Erythroblast (primary cell): ENCODE measurements at regions not wholly inside any gene's neighbourhood (a gene's known extent, or its start where the extent isn't known, plus 50 kb on each side); places are given as distances from the start of the nearest gene placed in this dataset.

Source experiments
- GATA1 ChIP-seq: IDR thresholded peaks from 2 replicates; pipeline ENCODE4 v1.6.1; 2011; ENCODE audit warnings: low read depth, mild to moderate bottlenecking, control low read depth, low read length, moderate library complexity
- POLR2A ChIP-seq: IDR thresholded peaks from 2 replicates; pipeline ENCODE4 v1.6.1; 2011; ENCODE audit warnings: mild to moderate bottlenecking, low read length

DNA sequence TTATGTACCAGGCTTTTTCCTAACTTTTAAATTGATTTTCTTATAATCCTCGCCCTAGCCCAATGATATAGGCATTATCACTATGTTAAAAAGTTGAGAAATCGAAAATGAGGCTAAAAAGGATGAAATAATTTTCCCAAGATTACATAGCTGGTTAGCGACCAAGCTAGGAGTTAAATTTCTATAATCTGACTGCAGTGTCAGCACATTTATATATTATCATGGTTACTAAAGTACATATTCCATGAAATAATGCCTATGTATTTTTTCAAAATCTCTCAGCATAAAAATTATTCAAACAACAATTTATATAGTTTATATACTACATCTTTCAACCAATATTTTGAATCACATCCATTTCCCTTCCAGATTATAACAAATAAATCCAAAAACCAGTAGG, 317.3 kb upstream of the TFPI start:
- TF ChIP-seq POLR2A (no peak), GATA1 (no peak)
